ENCODE measurements at regions not wholly inside any gene's neighbourhood (a gene's known extent, or its start where the extent isn't known, plus 50 kb on each side); places are given as distances from the start of the nearest gene placed in this dataset.

DNA sequence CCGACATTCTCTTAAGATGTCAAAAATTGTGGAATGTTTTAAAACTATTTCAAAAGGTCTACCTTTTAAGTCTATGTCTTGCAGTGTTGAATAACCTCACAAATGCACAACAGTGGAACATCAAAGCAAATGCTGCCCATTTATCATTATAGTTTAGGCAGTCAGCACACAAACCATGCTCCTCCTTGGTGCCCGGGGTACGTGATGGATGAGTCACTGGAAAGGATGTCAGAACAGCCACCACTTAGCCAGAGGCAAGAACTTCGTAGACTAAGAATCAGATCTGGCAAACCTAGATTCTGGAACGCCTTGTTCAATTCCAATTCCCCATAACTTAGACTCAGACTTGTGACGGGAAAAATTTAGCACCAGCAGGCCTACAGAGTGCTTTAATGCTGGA lies 343.6 kb downstream of the FGF9 start:
- DNase-seq: no peak

DNA sequence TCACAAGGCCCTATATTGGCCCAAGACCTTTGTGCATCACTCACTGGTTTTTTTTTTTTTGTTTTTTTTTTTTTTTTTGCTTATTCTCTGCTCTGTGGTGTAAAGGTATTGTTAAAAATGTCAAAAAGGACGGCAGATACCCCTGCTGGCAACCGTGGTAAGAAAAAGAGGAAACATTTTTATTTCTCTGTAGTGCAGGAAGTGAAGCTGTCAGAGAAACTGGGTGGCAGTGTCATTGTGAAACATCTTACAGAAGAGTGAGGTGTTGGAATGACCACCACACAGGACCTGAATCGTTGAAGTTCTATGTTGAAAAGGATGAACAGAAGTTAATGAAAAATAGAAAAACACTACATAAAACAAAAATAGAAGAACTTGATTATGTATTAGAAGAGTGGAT lies 346.4 kb downstream of the FGF9 start:
- no peak for DNase-seq

- no peak for DNase-seq
Observed at GRCh38 chr13:22018076-22018835, 347.4 kb downstream of the FGF9 start.

DNA sequence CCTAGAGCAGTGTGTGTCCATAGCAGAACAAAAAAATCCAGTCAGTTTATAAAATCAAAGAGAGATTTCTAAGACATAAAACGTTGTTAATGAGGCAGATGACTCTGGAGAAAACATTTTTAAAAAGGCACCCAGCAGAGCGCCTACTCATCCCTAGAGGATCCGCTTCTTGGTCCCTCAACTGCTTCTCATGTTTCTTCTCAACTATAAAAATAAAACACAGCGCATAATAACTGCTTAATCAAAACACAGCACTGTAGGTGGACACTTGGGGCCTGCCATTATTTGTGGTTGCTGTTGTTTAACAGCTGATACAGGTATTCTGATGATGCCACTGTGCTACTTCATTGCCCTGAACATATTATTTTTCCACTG lies 347.9 kb downstream of the FGF9 start:
- no peak for DNase-seq

DNA sequence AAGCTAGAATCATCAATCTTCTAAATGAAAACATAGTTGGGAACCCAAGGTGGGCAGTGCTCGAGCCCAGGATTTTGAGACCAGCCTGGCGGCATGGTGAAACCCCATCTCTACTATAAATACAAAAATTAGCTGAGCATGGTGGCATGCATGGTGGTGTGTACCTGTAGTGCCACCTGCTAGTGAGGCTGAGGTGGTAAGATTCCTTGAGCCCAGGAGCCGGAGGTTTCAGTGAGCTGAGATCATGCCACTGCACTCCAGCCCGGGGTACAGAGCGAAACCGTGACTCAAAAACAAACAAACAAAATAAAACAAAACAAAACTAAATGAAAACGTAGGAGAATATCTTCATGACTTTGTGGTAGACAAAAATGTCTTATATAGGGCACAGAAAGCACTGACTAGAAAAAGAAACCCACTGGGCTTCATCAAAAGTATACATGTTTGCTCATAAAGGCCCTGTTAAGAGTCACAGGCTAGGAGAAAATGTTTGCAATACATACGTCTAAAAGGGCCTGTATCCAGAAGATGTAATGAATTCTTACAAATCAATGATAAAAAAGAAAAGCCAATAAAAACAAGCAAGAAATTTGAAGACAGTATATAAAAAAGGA lies 353.6 kb downstream of the FGF9 start:
- DNase-seq: no peak

- DNase-seq: no peak
Observed at GRCh38 chr13:22027566-22027965, 356.7 kb downstream of the FGF9 start.

DNA sequence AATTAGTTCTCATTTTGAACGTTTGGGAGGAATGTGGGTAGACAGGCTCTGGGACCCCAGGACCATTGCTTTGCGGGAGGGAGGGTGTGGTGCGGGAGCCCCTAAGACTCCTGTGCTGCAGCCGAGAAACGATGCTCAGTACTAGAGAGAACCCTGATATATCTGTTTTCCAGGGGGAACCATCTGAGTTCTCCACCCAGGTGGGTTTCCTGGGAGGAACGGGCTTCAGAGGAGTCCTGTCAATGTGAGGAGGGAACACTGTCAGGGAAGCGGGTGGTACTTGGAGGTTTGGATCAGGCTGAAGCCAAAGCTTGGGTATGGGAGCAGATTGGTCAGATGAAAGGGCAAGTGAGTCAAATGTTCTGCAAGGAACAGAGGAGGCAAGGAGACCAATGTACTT lies 358.0 kb downstream of the FGF9 start:
- DNase-seq: no peak

GRCh38 chr13:22030321-22030720 lies 359.4 kb downstream of the FGF9 start:
- DNase-seq: no peak

DNA sequence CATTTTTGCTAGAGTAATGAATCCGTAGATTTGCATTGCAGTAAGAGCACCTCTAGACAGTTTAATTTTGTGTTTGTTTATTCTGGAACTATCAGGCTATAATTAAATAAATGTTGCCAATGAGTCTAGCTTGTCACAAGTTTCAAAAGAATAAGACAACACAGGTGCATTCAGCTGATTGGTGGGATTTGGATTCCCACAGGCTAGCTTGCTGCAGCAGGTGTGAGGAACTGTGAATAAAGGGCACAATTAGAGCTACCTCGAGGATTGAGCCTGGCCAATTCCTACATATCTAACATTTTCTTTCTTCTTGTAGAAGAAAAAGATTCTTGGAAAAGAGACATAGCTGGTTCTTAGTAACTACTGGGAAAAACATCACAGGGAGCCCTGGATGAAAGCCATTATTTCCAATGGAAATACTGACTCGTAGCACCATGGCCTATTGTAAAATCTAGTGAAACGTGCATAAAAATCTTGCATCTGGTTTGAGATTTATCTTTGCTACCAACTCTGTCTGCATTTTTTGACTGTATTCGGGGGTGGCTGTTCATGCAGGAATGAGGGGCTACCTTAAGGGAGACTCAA lies 360.9 kb downstream of the FGF9 start:
- DNase-seq: no peak

DNA sequence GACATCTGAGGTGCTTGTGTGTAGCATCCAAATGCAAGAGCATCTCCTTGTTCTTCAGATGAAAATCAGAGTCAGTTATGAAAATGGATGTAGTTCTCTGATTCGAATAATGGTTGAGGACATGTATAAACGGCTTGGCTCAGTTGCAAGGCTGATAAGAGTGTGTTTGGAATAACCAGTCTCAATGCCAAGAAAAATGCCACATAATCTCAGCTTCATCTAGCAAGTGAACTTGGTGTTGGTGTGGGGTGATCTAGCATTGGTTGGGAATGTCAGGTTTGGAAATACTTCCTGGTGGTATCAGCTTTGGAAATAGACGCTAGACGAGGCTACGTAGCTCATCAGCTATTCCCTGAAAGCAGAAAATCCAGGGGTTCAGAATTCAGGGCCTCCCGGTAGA lies 362.0 kb downstream of the FGF9 start:
- DNase-seq: no peak

DNA sequence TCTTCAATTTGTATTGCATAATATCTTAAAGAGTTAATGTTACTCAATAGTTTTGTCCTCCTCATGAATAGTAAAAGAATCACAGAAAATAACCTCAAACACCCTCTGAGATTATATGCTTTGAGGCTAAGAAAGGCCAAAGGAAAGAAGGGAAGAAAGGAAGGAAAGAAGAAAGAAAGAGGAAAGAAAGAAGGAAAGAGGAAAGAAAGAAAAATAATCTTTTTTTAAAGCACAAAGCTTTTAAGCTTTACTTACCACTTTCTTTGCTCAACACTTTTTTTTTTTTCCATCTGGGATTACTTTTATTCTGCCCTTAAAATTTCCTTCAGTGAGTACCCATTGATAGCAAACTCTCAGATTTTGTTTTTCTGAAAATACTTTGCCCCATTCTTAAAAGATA lies 369.1 kb downstream of the FGF9 start:
- DNase-seq: no peak

DNA sequence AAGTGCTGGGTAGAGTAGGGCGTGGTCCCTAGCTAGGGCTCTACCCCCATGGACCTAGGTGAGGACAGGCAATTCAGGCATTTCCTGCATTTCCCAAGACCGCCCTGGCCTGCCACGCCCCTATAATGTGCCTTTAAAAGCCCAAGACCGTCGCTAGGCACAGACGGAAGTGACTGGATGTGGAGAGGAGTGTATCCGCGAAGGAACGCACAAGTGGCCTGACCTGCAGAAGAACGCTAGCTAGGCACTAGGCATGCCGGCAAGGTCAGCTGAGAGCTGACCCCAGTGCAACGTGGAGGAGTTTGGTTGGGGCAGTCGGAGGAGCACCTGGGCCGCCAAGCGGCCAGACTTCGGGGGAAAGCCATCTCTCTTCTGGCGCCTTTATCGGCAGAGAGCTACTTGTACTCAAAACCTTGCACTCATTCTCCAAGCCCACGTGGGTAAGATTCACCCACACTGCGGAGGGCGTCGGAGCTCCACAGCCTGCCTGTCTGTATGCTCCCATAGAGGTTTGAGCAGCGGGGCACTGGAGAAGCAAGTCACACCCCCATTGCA lies 370.0 kb downstream of the FGF9 start:
- no peak for DNase-seq

GRCh38 chr13:22041741-22042140 lies 370.9 kb downstream of the FGF9 start:
- no peak for DNase-seq

- DNase-seq: no peak
Observed at GRCh38 chr13:22047082-22047784, 376.4 kb downstream of the FGF9 start.

- DNase-seq: no peak
Observed at GRCh38 chr13:22047785-22048104, 376.9 kb downstream of the FGF9 start.

GRCh38 chr13:22049384-22049783 lies 378.5 kb downstream of the FGF9 start:
- DNase-seq: no peak

DNA sequence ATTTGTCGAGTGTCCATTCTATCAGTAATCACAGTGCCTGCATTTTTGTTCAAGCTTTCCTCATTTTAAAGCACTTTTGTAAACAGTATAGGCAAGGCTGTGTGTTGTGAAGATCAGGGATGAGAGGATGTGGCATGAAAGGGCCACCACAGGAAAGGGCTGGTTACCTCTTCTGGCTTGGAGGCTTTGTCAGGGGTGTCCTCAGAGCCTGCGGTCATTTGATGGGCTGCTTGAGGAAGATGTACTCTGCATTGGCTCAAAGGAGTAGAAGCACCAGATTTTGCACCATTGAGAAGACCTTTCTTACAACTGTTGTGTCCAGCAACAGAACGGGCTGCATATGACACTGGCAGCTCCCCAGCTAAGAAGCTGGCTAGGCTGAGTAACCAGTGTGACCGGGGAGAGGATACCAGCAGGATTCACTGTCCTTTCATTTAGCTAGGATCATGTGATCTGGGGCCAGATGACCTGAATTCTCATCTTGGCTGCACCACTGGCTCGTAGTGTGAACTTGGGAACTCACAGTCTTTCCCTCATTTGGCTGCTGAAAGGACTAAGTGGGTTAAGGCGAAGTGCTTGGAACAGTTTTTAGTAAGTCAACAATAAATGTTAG lies 380.2 kb downstream of the FGF9 start:
- no peak for DNase-seq

GRCh38 chr13:22053053-22053452 lies 382.2 kb downstream of the FGF9 start:
- no peak for DNase-seq

- no peak for DNase-seq
Observed at GRCh38 chr13:22055259-22055658, 384.4 kb downstream of the FGF9 start.

GRCh38 chr13:22060187-22060586 lies 389.3 kb downstream of the FGF9 start:
- DNase-seq: no peak

DNA sequence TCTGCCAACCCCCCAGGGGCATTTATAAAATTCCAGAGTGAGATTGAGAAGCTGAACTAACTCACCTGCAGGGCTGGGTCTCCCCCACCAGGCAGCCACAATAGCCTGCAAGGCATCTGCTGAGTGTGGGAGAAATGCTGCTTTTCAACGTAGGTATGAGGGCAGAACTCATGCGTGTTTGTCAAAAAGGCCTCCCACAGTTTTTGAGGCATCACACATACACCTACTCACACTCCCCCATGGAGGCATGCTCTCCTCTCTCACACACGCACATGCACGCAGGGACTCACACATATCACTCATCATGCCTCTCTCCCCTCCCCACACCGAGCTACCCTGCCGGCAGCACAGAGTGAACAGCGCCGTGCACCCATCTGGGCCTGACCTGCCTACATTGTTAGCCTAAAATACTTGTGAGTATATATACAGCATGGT lies 390.5 kb downstream of the FGF9 start:
- DNase-seq: no peak

GRCh38 chr13:22061806-22062391 lies 391.0 kb downstream of the FGF9 start:
- DNase-seq: no peak

Measured in NCI-H748 treated with DMSO at 0.1 percent for 48 hours (cell line).